ENCODE measurements at regions not wholly inside any gene's neighbourhood (a gene's known extent, or its start where the extent isn't known, plus 50 kb on each side); places are given as distances from the start of the nearest gene placed in this dataset. TPM values are rescaled to one million over a fixed set of nuclear protein-coding genes. Genes with fewer than 3 reads are reported as not detected.

DNA sequence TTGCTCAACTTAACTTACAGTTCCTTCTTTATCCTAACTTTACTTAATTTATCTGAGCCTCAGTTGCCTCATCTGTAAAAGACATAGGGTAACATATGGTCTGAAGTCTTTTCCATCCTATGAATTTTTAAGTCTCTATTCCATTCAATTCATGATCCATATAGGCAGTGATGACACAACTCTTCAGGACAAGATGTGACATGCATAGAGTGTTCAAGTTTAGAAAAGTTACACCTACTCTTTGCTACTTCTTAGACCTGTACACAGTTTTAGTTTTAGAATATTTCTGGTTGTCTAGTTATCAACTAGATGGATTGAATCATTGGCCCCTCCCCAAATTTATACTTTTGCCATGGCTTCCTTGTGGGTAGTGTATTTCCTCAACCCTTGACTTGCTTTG, 50.7 kb upstream of the ELL2 start:
- no peaks in the 10 kb centered on the region for H3K4me1 ChIP-seq (ENCODE audit: control insufficient read depth, insufficient read depth, low read depth, low read length)
- no peak overlapping the region for H3K23ac ChIP-seq (ENCODE audit: low read length in 2 of 2)

More for the DNA sequence above, 50.7 kb upstream of the ELL2 start:
- no peak overlapping the region for H3K4me3 ChIP-seq (ENCODE audit: insufficient read depth in 1 of 2, low read depth in 1 of 2, low read length in 2 of 2)
- H3K9ac ChIP-seq (ENCODE audit: low read length): no peak overlapping the region
- H3K18ac ChIP-seq (ENCODE audit: low read depth in 1 of 2, low read length in 2 of 2): no peak overlapping the region
- H2BK15ac ChIP-seq (ENCODE audit: low read depth, poor library complexity, severe bottlenecking): no peak overlapping the region
- H3K36me3 ChIP-seq (ENCODE audit: control insufficient read depth in 1 of 2, insufficient read depth in 2 of 2, low read depth in 1 of 2, low read length in 2 of 2): no peaks in the 10 kb centered on the region
- no peak overlapping the region for H3K4ac ChIP-seq (ENCODE audit: low read depth in 1 of 2, low read length in 2 of 2)
- H2AFZ ChIP-seq (ENCODE audit: low read depth, low read length): no peak overlapping the region
- H2BK5ac ChIP-seq (ENCODE audit: low read depth, low read length, poor library complexity, severe bottlenecking): no peak overlapping the region
- no peaks in the 10 kb centered on the region for H3K9me3 ChIP-seq (ENCODE audit: control insufficient read depth, low read length)
- no peak overlapping the region for H4K8ac ChIP-seq (ENCODE audit: low read length)
- no peak overlapping the region for H3K14ac ChIP-seq (ENCODE audit: low read length in 2 of 2)
- no peak overlapping the region for H2AK5ac ChIP-seq (ENCODE audit: low read length, severe bottlenecking)
- H2BK120ac ChIP-seq (ENCODE audit: low read depth, low read length): no peak overlapping the region
- no peaks in the 10 kb centered on the region for H3K79me1 ChIP-seq (replicated peaks; ENCODE audit: low read length, poor library complexity, severe bottlenecking)
- H3K27ac ChIP-seq (ENCODE audit: low read length, poor library complexity, severe bottlenecking): no peak overlapping the region
- H3K4me2 ChIP-seq (ENCODE audit: low read length, poor library complexity, severe bottlenecking): no peak overlapping the region
- H4K91ac ChIP-seq (ENCODE audit: low read length): no peak overlapping the region
- no peak for DNase-seq
- H2BK12ac ChIP-seq (ENCODE audit: low read length in 2 of 2): no peak overlapping the region
- no peaks in the 10 kb centered on the region for H3K27me3 ChIP-seq (ENCODE audit: control insufficient read depth in 1 of 2, insufficient read depth in 1 of 2, low read length in 2 of 2)

Small RNA genes in the stretch of these regions (small RNA-seq; reads per million reads assigned to genes)
- gene MIR583 (ENCODE audit: low read depth): 2.3 reads per million
- gene RNU6-524P (ENCODE audit: low read depth): not detected
